Subcutaneous abdominal adipose tissue (tissue), 5 donors: ENCODE measurements at regions not wholly inside any gene's neighbourhood (a gene's known extent, or its start where the extent isn't known, plus 50 kb on each side); places are given as distances from the start of the nearest gene placed in this dataset.
"Not testable (repeated sequence)": the region's sequence is repeated elsewhere in the genome, so short reads cannot be mapped to it uniquely, and the experiment has no call there.

Source experiments
- H3K27ac ChIP-seq: one replicate; pipeline ENCODE4 v1.7.0; 2013; ENCODE audit warnings: low read depth, mild to moderate bottlenecking, inconsistent platforms, low read length, moderate library complexity
- H3K27me3 ChIP-seq, 5 donors: one replicate each; pipeline ENCODE4 v1.7.0; 2013; ENCODE audit warnings: low read length in 5 of 5, inconsistent platforms in 1 of 5; ENCODE audit not compliant: control insufficient read depth in 5 of 5, insufficient read depth in 4 of 5
- H3K36me3 ChIP-seq, 5 donors: one replicate each; pipeline ENCODE4 v1.7.0; 2013; ENCODE audit warnings: low read length in 5 of 5; ENCODE audit not compliant: control insufficient read depth in 5 of 5, insufficient read depth in 5 of 5
- H3K4me1 ChIP-seq, 5 donors: one replicate each; pipeline ENCODE4 v1.7.0; 2013; ENCODE audit warnings: low read length in 5 of 5, mild to moderate bottlenecking in 3 of 5, moderate library complexity in 1 of 5; ENCODE audit not compliant: control insufficient read depth in 5 of 5, insufficient read depth in 5 of 5
- H3K4me3 ChIP-seq, 5 donors: one replicate each; pipeline ENCODE4 v1.7.0; 2013; ENCODE audit warnings: low read length in 5 of 5, low read depth in 1 of 5
- H3K9ac ChIP-seq, 5 donors: one replicate each; pipeline ENCODE4 v1.7.0; 2013; ENCODE audit warnings: low read length in 5 of 5, mild to moderate bottlenecking in 4 of 5, moderate library complexity in 3 of 5
- H3K9me3 ChIP-seq, 5 donors: one replicate each; pipeline ENCODE4 v1.7.0; 2013; ENCODE audit warnings: low read length in 5 of 5; ENCODE audit not compliant: control insufficient read depth in 5 of 5
- donor health status: healthy.
- donor health status: healthy.
- donor health status: healthy.
- donor health status: healthy.
- donor health status: healthy.

DNA sequence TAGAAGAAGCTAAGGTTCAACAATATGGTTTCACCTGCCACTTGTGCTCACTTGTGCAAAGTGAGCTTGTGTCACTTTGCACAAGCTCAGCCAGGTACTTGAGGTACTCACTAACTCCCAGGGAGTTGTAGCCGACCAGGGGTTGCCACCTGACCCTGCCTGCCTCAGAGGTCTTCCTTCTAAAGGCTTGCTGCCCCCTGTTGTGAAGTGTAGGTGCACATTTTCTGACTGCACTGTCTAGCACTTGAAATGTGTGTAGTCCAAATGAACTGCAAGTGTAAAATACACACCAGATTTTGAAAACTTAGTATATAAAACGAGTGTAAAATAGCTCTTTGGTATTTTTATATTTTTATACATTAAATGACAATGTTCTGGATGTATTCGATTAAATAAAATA is 230.8 kb downstream of the DLEU7 start:
- no peak overlapping the region for H3K4me3 ChIP-seq
- no peaks in the 10 kb centered on the region for H3K36me3 ChIP-seq
- no peaks in the 10 kb centered on the region for H3K9me3 ChIP-seq
- H3K27me3 ChIP-seq: no peaks in the 10 kb centered on the region
- no peak overlapping the region for H3K27ac ChIP-seq
- H3K4me1 ChIP-seq: peaks cover 0 to 2% (median 0%) of the 10 kb centered on the region in 5 donors
- no peak overlapping the region for H3K9ac ChIP-seq

DNA sequence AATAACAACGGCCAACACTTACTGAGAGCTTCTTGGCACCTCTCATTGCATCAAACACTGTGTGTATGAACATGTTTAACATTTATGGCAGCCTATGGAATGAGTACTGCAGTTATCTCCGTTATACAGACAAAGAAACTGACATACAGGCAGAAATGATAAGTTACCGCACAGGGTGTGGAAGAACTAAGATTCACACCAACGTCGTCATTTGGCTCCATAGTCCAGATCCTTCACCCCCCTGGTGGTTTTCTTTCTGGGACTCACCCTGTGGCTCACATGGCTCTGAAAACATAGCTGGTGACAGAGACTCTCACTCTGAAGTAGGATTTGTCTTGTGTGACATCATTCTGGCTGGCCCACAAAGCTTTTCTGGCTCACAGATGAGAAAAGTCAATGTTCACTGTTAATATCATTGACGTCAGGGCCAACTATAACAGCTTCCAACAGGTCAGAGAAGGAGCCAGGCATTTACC is 230.1 kb downstream of the DLEU7 start:
- no peaks in the 10 kb centered on the region for H3K27me3 ChIP-seq
- no peaks in the 10 kb centered on the region for H3K9me3 ChIP-seq
- no peak overlapping the region for H3K27ac ChIP-seq
- H3K4me1 ChIP-seq: peaks cover 0 to 2% (median 0%) of the 10 kb centered on the region in 5 donors
- H3K9ac ChIP-seq: no peak overlapping the region
- H3K4me3 ChIP-seq: no peak overlapping the region
- H3K36me3 ChIP-seq: no peaks in the 10 kb centered on the region

DNA sequence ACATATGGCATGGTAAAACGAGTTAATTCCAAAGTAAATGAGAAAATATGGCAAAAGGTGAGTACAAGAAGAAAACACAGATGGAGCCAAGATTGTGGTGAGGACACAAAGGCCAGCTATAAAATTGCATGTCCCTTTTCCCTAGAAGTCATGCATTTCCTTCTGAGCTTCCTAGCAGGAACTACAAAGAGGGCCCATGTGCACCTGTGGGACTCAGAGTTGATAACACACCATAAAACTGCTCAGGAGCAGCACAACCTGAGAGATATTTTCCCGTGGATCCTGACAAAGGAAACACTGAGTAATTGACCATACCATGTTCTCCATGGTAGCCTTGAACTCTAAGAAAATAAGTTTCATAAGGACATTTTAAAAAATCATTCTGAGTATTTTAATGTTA is 228.3 kb downstream of the DLEU7 start:
- Histone ChIP-seq H3K27me3 (no peaks in the 10 kb centered on the region), H3K9ac (no peak overlapping the region), H3K27ac (no peak overlapping the region), H3K9me3 (no peaks in the 10 kb centered on the region), H3K4me1 (peaks cover 0 to 2% (median 0%) of the 10 kb centered on the region in 5 donors), H3K36me3 (no peaks in the 10 kb centered on the region), H3K4me3 (no peak overlapping the region)

DNA sequence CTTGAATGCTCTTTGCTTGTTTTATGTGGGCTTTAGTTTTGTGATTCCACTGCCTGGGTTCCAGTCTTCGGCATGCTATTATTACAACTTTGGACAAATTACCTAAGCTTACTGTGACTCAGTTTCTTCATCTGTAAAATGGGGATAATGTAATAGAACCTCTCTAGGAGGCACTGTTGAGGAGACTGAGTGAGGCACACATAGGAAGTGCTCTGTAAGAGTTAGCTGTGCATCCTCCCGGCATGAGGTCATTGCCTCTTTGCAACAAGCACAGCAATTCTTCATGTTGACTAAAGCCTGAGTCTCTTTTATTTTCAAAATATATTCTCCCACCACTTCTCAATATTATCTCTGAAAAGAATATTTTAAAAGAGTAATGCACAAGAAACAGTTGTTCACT is 227.4 kb downstream of the DLEU7 start:
- Histone ChIP-seq H3K9me3 (no peaks in the 10 kb centered on the region), H3K4me3 (no peak overlapping the region), H3K9ac (no peak overlapping the region), H3K27me3 (no peaks in the 10 kb centered on the region), H3K4me1 (peaks cover 0 to 2% (median 0%) of the 10 kb centered on the region in 5 donors), H3K36me3 (no peaks in the 10 kb centered on the region), H3K27ac (no peak overlapping the region)

DNA sequence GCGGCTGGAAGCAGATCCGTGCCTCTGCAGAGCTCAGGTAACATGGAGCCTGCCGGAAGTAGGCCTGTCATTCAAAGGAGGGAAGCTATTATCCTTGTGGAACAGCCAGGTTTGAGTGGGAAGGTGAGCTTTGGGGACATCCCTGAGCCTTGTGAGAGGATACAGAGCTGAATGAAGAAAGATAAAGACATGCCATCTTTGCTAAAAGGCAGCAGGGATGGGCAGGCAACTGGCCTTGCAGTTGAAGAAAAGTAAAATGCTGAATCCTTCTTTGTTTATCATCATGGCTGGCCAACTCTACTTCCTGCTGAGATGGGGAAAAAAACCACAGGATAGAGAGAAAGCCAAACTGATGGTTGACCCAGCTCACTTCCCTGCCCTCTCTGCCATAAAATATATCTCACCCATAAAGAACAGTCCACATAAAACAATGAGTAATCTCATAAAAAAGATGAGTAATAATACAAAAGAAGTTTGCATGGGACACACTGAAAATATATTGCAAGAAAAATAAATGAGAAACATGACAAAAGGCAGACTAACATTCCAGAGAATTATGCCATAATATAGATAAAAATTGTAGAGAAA is 226.3 kb downstream of the DLEU7 start:
- Histone ChIP-seq H3K4me1 (no peaks in the 10 kb centered on the region), H3K27ac (no peak overlapping the region), H3K9ac (no peak overlapping the region), H3K27me3 (no peaks in the 10 kb centered on the region), H3K4me3 (no peak overlapping the region), H3K36me3 (no peaks in the 10 kb centered on the region), H3K9me3 (no peaks in the 10 kb centered on the region)

DNA sequence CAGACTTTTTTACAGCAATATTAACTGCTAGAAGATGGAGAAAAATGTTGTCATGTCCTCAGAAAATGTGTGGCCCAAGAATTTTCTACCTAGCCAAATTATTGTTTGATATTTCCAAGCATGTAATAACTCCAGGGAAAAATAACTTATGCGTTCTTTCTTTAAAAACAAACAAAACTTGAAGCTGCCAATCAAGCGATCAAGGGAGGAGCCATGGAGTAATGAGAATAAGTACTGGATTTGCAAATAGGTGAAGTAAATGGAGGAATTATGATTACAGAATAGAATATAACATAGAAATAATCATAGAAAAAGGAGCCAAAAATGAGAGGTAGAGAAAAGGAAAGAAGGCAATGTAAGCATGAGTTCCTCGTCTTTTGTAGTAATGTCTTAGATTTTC is 225.3 kb downstream of the DLEU7 start:
- H3K9ac ChIP-seq: no peak overlapping the region
- no peaks in the 10 kb centered on the region for H3K36me3 ChIP-seq
- H3K9me3 ChIP-seq: no peaks in the 10 kb centered on the region
- H3K27ac ChIP-seq: no peak overlapping the region
- no peaks in the 10 kb centered on the region for H3K4me1 ChIP-seq
- no peak overlapping the region for H3K4me3 ChIP-seq
- no peaks in the 10 kb centered on the region for H3K27me3 ChIP-seq

DNA sequence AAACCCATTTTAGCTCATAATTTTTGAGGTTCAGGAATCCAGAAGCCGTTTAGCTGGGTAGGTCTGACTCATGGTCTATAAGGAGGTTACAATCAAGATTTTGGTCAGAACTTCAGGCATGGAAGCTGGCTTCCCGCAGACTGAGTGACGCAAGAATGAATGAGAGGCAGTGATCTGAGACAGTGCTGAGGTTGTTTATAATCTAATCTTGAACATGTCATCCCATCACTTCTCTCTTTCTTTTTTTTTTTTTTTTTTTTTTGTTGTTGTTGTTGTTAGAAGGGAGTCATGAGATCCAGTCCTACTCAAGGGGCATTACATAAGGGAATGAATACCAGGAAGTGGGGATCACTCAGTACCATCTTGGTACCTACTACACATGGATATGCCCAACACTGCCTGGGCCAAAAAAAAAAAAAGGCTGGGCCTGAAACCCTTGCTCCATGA is 217.4 kb downstream of the DLEU7 start:
- H3K4me3 ChIP-seq: no peak overlapping the region
- no peaks in the 10 kb centered on the region for H3K9me3 ChIP-seq
- no peaks in the 10 kb centered on the region for H3K36me3 ChIP-seq
- peaks cover 0 to 15% (median 6%) of the 10 kb centered on the region in 5 donors for H3K4me1 ChIP-seq
- H3K9ac ChIP-seq: no peak overlapping the region
- no peaks in the 10 kb centered on the region for H3K27me3 ChIP-seq
- no peak overlapping the region for H3K27ac ChIP-seq

DNA sequence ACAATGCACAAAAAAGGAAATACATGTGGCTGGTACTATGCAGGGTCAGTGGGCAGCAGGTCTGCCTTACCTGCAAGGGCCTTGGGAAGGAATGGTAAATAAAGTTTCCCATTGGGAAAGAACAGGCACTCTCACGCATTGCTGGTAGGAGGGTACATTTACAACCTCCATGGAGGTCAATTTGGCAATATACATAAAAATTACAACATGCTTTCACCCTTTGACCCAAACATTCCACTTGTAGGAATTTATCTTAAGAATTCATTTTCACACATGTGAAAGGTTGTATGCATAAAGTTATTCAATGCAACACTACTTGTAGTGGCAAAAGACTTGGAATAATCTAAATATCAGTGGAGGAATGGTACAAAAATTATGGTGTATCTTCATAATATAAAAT is 216.4 kb downstream of the DLEU7 start:
- H3K36me3 ChIP-seq: no peaks in the 10 kb centered on the region
- H3K27ac ChIP-seq: no peak overlapping the region
- no peak overlapping the region for H3K4me3 ChIP-seq
- H3K9me3 ChIP-seq: no peaks in the 10 kb centered on the region
- no peaks in the 10 kb centered on the region for H3K27me3 ChIP-seq
- H3K4me1 ChIP-seq: peaks cover 0 to 15% (median 6%) of the 10 kb centered on the region in 5 donors
- H3K9ac ChIP-seq: no peak overlapping the region

DNA sequence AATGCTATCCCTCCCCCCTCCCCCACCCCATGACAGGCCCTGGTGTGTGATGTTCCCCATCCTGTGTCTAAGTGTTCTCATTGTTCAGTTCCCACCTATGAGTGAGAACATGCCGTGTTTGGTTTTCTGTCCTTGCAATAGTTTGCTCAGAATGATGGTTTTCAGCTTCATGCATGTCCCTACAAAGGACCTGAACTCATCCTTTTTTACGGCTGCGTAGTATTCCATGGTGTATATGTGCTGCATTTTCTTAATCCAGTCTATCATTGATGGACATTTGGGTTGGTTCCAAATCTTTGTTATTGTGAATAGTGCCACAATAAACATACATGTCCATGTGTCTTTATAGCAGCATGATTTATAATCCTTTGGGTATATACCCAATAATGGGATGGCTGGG is 215.0 kb downstream of the DLEU7 start:
- not testable (repeated sequence) for H3K27ac ChIP-seq, H3K27me3 ChIP-seq, H3K4me3 ChIP-seq, H3K36me3 ChIP-seq, H3K9ac ChIP-seq, H3K9me3 ChIP-seq
- peaks cover 0 to 15% (median 6%) of the 10 kb centered on the region in 5 donors for H3K4me1 ChIP-seq

DNA sequence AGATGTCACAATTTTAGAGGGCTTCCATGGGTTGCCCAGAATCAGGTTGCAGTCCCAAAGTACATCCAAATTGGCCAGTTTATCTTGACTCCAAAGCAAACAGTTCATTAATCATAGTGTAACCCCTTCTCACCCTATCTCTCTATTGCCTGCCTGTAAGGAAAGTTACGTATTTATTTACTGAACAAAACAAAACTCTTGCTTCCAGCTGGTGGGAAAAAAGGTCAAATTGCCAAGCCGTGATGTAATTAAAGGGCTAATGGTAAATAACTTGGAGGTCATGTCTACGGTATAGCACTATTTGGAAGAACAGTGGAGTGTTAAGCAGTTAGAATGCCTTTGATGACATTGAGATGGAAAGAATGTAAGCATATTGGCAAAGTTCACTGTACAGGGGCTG is 214.0 kb downstream of the DLEU7 start:
- Histone ChIP-seq H3K4me1 (peaks cover 0 to 15% (median 6%) of the 10 kb centered on the region in 5 donors), H3K27me3 (no peaks in the 10 kb centered on the region), H3K9ac (no peak overlapping the region), H3K4me3 (no peak overlapping the region), H3K36me3 (no peaks in the 10 kb centered on the region), H3K9me3 (no peaks in the 10 kb centered on the region), H3K27ac (no peak overlapping the region)
